T-helper 2 cell treated with Interferon-gamma antibody and Interleukin-4, amounts not matched to agents 5 μg/mL and 100 μg/mL, for 36 hours (primary cell): ENCODE measurements at regions not wholly inside any gene's neighbourhood (a gene's known extent, or its start where the extent isn't known, plus 50 kb on each side); places are given as distances from the start of the nearest gene placed in this dataset.

ENCODE experiments used
- DNase-seq: peaks from one replicate; pipeline ENCODE4 v3.0.0; 2021; ENCODE audit warnings: low spot score
- H3K27ac Mint-ChIP-seq: one replicate; pipeline ENCODE4 v1.8.0; 2021; ENCODE audit warnings: mild to moderate bottlenecking, mixed read lengths
- H3K27me3 Mint-ChIP-seq: one replicate; pipeline ENCODE4 v1.8.0; 2021; ENCODE audit warnings: low read depth, mixed read lengths
- H3K36me3 Mint-ChIP-seq: one replicate; pipeline ENCODE4 v1.8.0; 2021; ENCODE audit warnings: low read depth, mixed read lengths
- H3K4me1 Mint-ChIP-seq: one replicate; pipeline ENCODE4 v1.8.0; 2021; ENCODE audit warnings: low read depth, mixed read lengths
- H3K4me3 Mint-ChIP-seq: one replicate; pipeline ENCODE4 v1.8.0; 2022; ENCODE audit warnings: mild to moderate bottlenecking, moderate library complexity, mixed read lengths
- H3K9me3 Mint-ChIP-seq: one replicate; pipeline ENCODE4 v1.8.0; 2021; ENCODE audit warnings: mixed read lengths

GRCh38 chr2:78890935-78891334, 134.6 kb upstream of the REG3G start:
- H3K36me3 Mint-ChIP-seq: no peaks in the 10 kb centered on the region
- H3K27me3 Mint-ChIP-seq: no peaks in the 10 kb centered on the region
- no peak for DNase-seq
- no peaks in the 10 kb centered on the region for H3K4me1 Mint-ChIP-seq
- H3K27ac Mint-ChIP-seq: no peak overlapping the region
- H3K4me3 Mint-ChIP-seq: no peak overlapping the region
- H3K9me3 Mint-ChIP-seq: peaks cover 24% of the 10 kb centered on the region

- Mint-ChIP-seq H3K4me1 (no peaks in the 10 kb centered on the region), H3K27me3 (no peaks in the 10 kb centered on the region), H3K4me3 (no peak overlapping the region), H3K27ac (no peak overlapping the region), H3K36me3 (no peaks in the 10 kb centered on the region), H3K9me3 (peaks cover 27% of the 10 kb centered on the region)
- no peak for DNase-seq
Measured at GRCh38 chr2:78892295-78892694, 133.2 kb upstream of the REG3G start.

GRCh38 chr2:78895022-78895421, 130.5 kb upstream of the REG3G start:
- no peaks in the 10 kb centered on the region for H3K27me3 Mint-ChIP-seq
- DNase-seq: no peak
- H3K4me3 Mint-ChIP-seq: no peak overlapping the region
- no peak overlapping the region for H3K27ac Mint-ChIP-seq
- peaks cover 29% of the 10 kb centered on the region for H3K9me3 Mint-ChIP-seq
- no peaks in the 10 kb centered on the region for H3K36me3 Mint-ChIP-seq
- H3K4me1 Mint-ChIP-seq: no peaks in the 10 kb centered on the region

DNA sequence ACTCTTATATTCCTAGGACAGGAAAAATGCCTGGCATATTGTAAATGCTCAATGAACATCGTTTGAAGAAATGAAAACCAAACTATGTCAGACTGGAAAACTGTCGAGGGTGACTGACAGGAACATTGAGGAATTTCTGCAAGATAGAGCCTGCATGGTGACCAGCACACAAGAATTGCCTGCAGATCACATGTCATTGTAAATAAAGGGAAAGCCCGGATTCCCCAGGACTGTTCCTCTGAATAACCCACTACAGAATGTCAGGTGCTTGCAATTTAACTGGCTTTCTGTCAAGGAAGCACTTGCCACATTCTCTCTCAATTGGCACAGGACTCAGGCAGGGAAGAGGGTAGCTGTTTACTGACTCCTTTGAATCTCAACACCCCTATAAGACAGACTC, 129.0 kb upstream of the REG3G start:
- Mint-ChIP-seq H3K36me3 (no peaks in the 10 kb centered on the region), H3K27ac (no peak overlapping the region), H3K9me3 (peaks cover 28% of the 10 kb centered on the region), H3K4me1 (no peaks in the 10 kb centered on the region), H3K27me3 (no peaks in the 10 kb centered on the region), H3K4me3 (no peak overlapping the region)
- DNase-seq: no peak

DNA sequence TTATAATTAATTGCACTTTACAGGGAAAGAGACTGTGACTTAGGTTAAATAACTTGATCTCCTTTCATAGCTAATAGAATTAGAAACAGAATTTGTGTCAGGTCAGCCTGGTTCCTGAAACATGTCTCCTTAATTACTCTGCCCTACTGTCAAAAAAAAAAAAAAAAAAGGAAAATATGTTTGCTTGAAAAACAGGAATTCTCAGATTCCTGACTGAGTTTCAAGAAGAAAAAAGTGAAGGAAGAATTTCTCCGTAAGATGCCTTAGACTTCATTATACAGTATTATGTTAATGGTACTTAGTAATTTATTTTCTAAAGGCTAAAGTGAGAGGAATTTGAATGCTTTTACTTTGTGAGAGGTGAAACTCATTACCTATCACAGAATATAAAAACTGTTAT, 118.4 kb upstream of the REG3G start:
- no peaks in the 10 kb centered on the region for H3K36me3 Mint-ChIP-seq

DNA sequence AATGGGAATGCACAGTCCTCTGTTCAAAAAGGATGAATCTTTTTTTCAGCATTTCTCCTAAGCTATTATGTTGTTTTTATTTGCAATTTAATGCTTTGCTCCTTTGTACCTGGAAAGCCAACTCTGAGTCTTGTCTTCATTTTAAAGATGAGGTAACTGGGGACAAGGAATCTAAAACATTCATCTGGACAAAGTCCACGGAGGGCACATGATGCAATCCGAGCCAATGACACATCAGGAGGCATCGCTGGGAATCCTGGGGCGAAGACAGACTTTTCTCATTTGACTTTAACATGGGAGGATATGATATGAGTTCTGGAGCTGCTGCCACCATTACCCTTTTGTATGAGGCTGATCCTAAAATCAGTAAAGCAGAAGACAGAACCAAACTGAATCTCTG, 116.5 kb upstream of the REG3G start:
- no peaks in the 10 kb centered on the region for H3K36me3 Mint-ChIP-seq
- DNase-seq: no peak
- peaks cover 28% of the 10 kb centered on the region for H3K9me3 Mint-ChIP-seq
- H3K27me3 Mint-ChIP-seq: no peaks in the 10 kb centered on the region
- H3K4me1 Mint-ChIP-seq: no peaks in the 10 kb centered on the region
- H3K27ac Mint-ChIP-seq: no peak overlapping the region
- no peak overlapping the region for H3K4me3 Mint-ChIP-seq

More for the DNA sequence above, 118.4 kb upstream of the REG3G start:
- no peak overlapping the region for H3K27ac Mint-ChIP-seq
- no peaks in the 10 kb centered on the region for H3K27me3 Mint-ChIP-seq
- DNase-seq: no peak
- H3K9me3 Mint-ChIP-seq: peaks cover 18% of the 10 kb centered on the region
- no peaks in the 10 kb centered on the region for H3K4me1 Mint-ChIP-seq
- no peak overlapping the region for H3K4me3 Mint-ChIP-seq

GRCh38 chr2:78910376-78910775, 115.1 kb upstream of the REG3G start:
- H3K9me3 Mint-ChIP-seq: peaks cover 28% of the 10 kb centered on the region
- H3K4me1 Mint-ChIP-seq: no peaks in the 10 kb centered on the region
- no peaks in the 10 kb centered on the region for H3K36me3 Mint-ChIP-seq
- DNase-seq: no peak
- H3K4me3 Mint-ChIP-seq: no peak overlapping the region
- no peaks in the 10 kb centered on the region for H3K27me3 Mint-ChIP-seq
- no peak overlapping the region for H3K27ac Mint-ChIP-seq

DNA sequence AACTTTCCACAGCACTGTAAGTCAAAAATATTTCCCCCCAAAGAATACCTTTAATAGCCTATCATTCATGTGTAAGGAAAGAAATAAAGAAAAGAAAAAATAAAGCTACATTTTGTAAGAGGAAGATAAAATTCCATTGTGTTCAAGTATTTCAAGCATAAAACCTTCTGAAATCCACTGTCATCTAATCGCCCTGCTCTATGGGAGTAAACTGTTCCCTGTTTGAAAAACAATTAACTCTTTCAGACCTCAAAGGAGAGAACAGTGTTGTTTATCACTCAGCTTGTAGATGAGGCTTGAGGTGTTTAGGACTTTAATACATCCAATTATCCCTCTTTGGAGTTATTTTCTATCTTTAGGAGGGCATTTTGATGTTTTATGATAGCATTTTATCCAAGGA, 112.2 kb upstream of the REG3G start:
- Mint-ChIP-seq H3K36me3 (no peaks in the 10 kb centered on the region), H3K4me1 (no peaks in the 10 kb centered on the region), H3K4me3 (no peak overlapping the region), H3K9me3 (peaks cover 31% of the 10 kb centered on the region), H3K27ac (no peak overlapping the region), H3K27me3 (no peaks in the 10 kb centered on the region)
- no peak for DNase-seq

DNA sequence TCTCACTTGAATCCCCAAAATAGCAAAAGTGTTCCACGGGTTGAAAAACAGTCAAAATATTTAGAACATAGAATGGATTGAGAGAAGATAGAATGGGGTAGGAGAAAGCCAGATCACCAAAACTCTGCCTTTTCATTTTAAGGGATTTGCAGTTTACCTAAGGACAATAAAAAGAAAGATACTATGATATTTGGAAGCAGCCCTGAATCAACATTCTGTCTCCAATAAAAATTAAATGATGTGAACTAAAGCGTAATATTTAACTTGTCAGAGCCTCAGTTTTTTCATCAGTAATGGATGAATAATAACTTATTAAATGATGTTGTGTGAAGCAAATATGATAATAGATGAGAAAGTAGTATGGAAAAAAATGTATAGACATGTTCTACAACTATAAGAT, 100.2 kb upstream of the REG3G start:
- no peak overlapping the region for H3K27ac Mint-ChIP-seq
- H3K36me3 Mint-ChIP-seq: no peaks in the 10 kb centered on the region
- H3K27me3 Mint-ChIP-seq: no peaks in the 10 kb centered on the region
- H3K4me3 Mint-ChIP-seq: no peak overlapping the region
- H3K9me3 Mint-ChIP-seq: peaks cover 42% of the 10 kb centered on the region
- no peaks in the 10 kb centered on the region for H3K4me1 Mint-ChIP-seq
- no peak for DNase-seq

DNA sequence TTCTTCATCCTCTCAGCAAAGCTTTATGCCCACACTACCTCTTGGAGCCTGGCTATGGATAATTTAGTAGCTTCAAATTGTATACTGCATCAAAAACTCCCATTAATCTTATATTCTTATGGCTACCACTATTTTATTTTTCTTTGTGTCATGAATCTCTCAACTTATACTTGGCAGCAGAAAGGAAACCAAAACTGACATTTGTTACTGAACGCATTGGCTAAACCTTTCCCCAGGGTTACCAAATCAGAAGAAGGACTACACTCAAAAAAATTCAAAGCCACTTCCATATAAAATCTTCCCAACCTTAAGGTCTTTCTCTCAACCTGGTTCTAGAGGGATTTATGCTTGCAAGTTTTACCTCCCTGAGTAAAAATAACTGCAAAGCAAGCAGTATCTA, 97.0 kb upstream of the REG3G start:
- no peak for DNase-seq
- Mint-ChIP-seq H3K27me3 (no peaks in the 10 kb centered on the region), H3K9me3 (peaks cover 37% of the 10 kb centered on the region), H3K27ac (no peak overlapping the region), H3K36me3 (no peaks in the 10 kb centered on the region), H3K4me3 (no peak overlapping the region), H3K4me1 (no peaks in the 10 kb centered on the region)

GRCh38 chr2:78940998-78941397, 84.5 kb upstream of the REG3G start:
- no peak overlapping the region for H3K4me3 Mint-ChIP-seq
- peaks cover 7% of the 10 kb centered on the region for H3K9me3 Mint-ChIP-seq
- no peak for DNase-seq
- H3K4me1 Mint-ChIP-seq: no peaks in the 10 kb centered on the region
- H3K27ac Mint-ChIP-seq: no peak overlapping the region
- no peaks in the 10 kb centered on the region for H3K27me3 Mint-ChIP-seq
- H3K36me3 Mint-ChIP-seq: no peaks in the 10 kb centered on the region

DNA sequence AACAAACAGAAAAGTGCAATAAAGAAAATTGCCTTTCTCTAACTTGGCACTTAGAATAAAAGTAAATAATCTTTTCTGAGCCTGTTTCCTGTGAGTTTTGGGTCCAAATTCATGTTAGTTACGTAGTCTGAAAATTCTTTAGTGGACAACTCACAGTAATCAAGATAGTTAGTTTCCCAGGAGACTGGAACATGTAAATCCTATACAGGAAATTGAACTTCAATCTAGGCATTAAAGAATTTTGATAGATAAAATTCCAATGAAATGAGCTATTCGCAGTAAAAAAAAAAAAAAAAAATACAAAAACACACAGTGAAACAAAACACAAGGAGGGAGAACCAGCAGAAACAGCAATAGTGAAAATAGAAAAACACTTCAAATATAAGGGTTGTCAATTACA, 83.8 kb upstream of the REG3G start:
- Mint-ChIP-seq H3K36me3 (no peaks in the 10 kb centered on the region), H3K4me1 (no peaks in the 10 kb centered on the region), H3K4me3 (no peak overlapping the region), H3K27me3 (no peaks in the 10 kb centered on the region), H3K27ac (no peak overlapping the region), H3K9me3 (no peaks in the 10 kb centered on the region)
- no peak for DNase-seq

DNA sequence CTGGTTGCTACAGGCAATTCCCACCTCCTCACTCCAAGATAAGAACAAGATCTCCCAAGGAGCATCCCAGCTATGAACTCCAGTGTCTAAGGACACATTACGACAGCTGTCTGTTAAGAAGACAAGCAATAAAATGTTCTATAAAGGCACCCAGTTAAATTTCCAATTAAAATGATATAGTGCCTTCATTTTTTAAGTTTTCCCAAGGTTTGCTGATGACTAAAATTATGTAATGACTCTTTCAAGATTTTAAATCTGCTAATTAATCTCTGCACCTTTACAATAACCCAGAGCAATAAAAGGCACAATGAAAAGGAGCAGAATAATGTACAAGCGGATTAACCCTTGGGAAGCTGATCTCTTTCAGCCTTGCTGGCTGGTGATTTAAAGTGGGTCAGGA, 61.6 kb upstream of the REG3G start:
- Mint-ChIP-seq H3K4me1 (no peaks in the 10 kb centered on the region), H3K9me3 (peaks cover 8% of the 10 kb centered on the region), H3K4me3 (no peak overlapping the region), H3K27me3 (no peaks in the 10 kb centered on the region), H3K27ac (no peak overlapping the region), H3K36me3 (no peaks in the 10 kb centered on the region)
- no peak for DNase-seq

DNA sequence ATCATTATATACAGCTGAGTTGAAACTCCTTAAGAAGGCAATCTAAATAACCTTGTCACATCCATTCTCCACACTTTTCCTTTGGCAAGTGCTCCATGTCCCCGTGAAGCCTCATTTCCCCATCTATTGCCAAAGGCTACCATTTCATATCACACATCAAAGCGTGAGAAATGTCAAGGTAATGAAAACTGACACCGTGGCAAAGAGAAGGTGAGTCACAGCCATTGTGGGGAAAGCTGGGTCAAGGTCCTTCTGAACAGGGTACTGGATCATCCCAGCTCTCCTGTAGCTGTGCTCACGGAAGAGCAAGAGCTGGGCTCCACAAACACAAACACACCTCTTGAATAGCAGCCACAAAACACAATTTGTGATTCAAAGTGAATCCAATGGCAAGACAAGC, 58.2 kb upstream of the REG3G start:
- Mint-ChIP-seq H3K4me1 (no peaks in the 10 kb centered on the region), H3K4me3 (no peak overlapping the region), H3K27ac (no peak overlapping the region), H3K27me3 (no peaks in the 10 kb centered on the region), H3K36me3 (no peaks in the 10 kb centered on the region), H3K9me3 (peaks cover 8% of the 10 kb centered on the region)
- DNase-seq: no peak

GRCh38 chr2:78973630-78974029, 51.9 kb upstream of the REG3G start:
- no peaks in the 10 kb centered on the region for H3K9me3 Mint-ChIP-seq
- no peaks in the 10 kb centered on the region for H3K27me3 Mint-ChIP-seq
- no peak overlapping the region for H3K4me3 Mint-ChIP-seq
- H3K27ac Mint-ChIP-seq: no peak overlapping the region
- no peak for DNase-seq
- no peaks in the 10 kb centered on the region for H3K4me1 Mint-ChIP-seq
- H3K36me3 Mint-ChIP-seq: no peaks in the 10 kb centered on the region
